IPS DF 6.9 (cell line): ENCODE measurements at regions not wholly inside any gene's neighbourhood (a gene's known extent, or its start where the extent isn't known, plus 50 kb on each side); places are given as distances from the start of the nearest gene placed in this dataset.

ENCODE experiments used
- DNase-seq: peaks from one replicate; pipeline ENCODE4 v3.0.0-alpha.2; 2013; ENCODE audit warnings: low read depth, low spot score
- H3K27ac ChIP-seq: one replicate; pipeline ENCODE4 v1.5.1; 2013; ENCODE audit warnings: low read length, control low read depth
- H3K27me3 ChIP-seq: 2 replicates; pipeline ENCODE4 v1.6.1; 2013; ENCODE audit warnings: mild to moderate bottlenecking, low read length; ENCODE audit not compliant: control insufficient read depth, insufficient read depth
- H3K36me3 ChIP-seq: 2 replicates; pipeline ENCODE4 v1.6.1; 2013; ENCODE audit warnings: low read length; ENCODE audit not compliant: control insufficient read depth, insufficient read depth
- H3K4me1 ChIP-seq: 2 replicates; pipeline ENCODE4 v1.6.1; 2013; ENCODE audit warnings: low read length; ENCODE audit not compliant: control insufficient read depth, insufficient read depth
- H3K4me3 ChIP-seq: 2 replicates; pipeline ENCODE4 v1.5.1; 2013; ENCODE audit warnings: mild to moderate bottlenecking, low read length
- H3K9me3 ChIP-seq: 2 replicates; pipeline ENCODE4 v1.6.1; 2013; ENCODE audit warnings: low read length, inconsistent platforms; ENCODE audit not compliant: control insufficient read depth, insufficient read depth
- WGBS: extraction: QIAGEN DNeasy Blood & Tissue Kit; methylation state at CpG from one replicate; pipeline ENCODE4 v1.1.7; 2013; ENCODE audit warnings: mixed read lengths, missing lambda C conversion rate; ENCODE audit not compliant: insufficient read length, insufficient coverage; 5-methylcytosine and 5-hydroxymethylcytosine counted together

DNA sequence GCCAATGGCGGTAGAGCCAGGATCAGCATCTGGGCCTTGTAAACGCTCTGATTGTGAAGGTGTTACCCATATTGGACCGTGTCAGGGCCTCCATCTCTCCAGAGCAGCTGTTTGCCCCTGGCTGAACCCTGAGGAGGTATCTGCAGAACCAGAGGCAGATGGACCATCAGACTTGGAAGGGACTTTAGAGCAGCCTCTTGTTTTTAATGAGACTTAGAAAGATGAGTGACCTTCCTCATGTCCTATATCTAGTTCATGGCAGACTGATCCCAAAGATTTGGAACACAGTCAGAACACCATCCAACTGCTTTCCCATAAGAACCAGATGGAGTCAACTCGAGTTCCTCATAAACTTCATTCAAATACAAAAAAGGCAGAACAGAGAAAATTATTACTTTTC is 135.1 kb upstream of the MSX1 start:
- no peak overlapping the region for H3K4me3 ChIP-seq
- 0 out of 2 replicates have a peak, but pooled peaks cover 3% of the 10 kb centered on the region for H3K4me1 ChIP-seq
- H3K9me3 ChIP-seq: no peaks in the 10 kb centered on the region
- H3K36me3 ChIP-seq: no peaks in the 10 kb centered on the region
- H3K27ac ChIP-seq: no peak overlapping the region
- no peak for DNase-seq
- H3K27me3 ChIP-seq: no peaks in the 10 kb centered on the region
- WGBS: no CpG with 5 or more reads among the region's 4 CpGs

DNA sequence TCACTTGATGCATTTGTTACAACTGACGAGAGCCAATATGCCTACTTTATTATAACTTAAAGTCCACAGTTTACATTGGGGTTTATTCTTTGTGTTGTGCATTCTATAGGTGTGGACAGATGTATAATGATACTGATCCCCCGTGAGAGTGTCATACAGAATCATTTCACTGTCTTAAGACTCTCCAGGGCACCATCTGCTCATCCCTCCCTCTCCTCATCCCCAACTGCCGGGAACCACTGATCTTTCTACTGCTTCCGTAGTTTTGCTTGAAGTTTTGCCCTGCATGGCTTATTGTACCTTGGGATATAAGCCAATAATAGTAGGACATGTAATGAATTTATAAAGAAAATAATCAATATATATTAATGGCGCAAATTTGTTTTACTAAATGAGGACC is 137.8 kb upstream of the MSX1 start:
- Histone ChIP-seq H3K4me1 (0 out of 2 replicates have a peak, but pooled peaks cover 3% of the 10 kb centered on the region), H3K27ac (no peak overlapping the region), H3K27me3 (no peaks in the 10 kb centered on the region), H3K36me3 (no peaks in the 10 kb centered on the region), H3K9me3 (no peaks in the 10 kb centered on the region), H3K4me3 (no peak overlapping the region)
- DNase-seq: no peak
- no CpG with 5 or more reads among the region's 5 CpGs for WGBS

DNA sequence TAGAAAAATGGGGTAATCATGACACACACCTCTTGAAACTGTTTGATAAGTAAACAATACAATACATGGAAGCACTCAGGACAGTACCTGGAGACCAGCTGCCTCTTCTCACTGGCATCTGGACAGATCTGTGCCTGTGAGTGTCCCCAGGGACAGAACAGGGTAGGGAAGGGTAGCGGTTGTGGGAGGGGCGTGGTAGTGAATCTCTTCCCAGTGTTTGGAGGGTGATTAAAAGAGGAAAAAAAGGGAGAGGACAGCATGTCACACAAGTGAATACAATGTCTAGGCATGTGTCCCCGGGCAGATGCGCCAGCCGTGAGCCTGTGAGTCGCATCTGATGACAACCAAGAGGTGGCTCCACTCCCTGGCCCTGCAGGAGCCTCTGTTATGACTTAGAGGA is 138.8 kb upstream of the MSX1 start:
- Histone ChIP-seq H3K4me3 (no peak overlapping the region), H3K27me3 (no peaks in the 10 kb centered on the region), H3K36me3 (no peaks in the 10 kb centered on the region), H3K9me3 (no peaks in the 10 kb centered on the region), H3K4me1 (0 out of 2 replicates have a peak, but pooled peaks cover 3% of the 10 kb centered on the region), H3K27ac (no peak overlapping the region)
- no CpG with 5 or more reads among the region's 6 CpGs for WGBS
- DNase-seq: no peak

DNA sequence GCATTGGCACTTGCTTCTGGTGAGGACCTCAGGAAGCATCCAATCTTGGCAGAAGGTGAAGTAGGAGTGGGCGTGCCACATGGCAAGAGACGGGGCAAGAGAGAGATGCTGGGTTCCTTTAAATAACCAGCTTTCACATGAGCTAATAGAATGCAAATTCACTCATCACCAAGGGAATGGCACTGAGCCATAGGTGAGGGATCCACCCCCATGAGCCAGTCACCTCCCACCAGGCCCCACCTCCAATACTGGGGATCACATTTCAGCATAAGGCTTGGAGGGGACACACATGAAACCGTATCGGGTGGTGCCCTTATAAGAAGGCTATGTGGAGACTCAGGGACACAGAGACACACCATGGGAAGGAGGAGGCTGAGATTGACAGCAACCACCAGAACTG is 140.0 kb upstream of the MSX1 start:
- no peaks in the 10 kb centered on the region for H3K9me3 ChIP-seq
- WGBS: no CpG with 5 or more reads among the region's 4 CpGs
- H3K27me3 ChIP-seq: no peaks in the 10 kb centered on the region
- no peak for DNase-seq
- no peak overlapping the region for H3K27ac ChIP-seq
- 0 out of 2 replicates have a peak, but pooled peaks cover 3% of the 10 kb centered on the region for H3K4me1 ChIP-seq
- no peak overlapping the region for H3K4me3 ChIP-seq
- no peaks in the 10 kb centered on the region for H3K36me3 ChIP-seq

DNA sequence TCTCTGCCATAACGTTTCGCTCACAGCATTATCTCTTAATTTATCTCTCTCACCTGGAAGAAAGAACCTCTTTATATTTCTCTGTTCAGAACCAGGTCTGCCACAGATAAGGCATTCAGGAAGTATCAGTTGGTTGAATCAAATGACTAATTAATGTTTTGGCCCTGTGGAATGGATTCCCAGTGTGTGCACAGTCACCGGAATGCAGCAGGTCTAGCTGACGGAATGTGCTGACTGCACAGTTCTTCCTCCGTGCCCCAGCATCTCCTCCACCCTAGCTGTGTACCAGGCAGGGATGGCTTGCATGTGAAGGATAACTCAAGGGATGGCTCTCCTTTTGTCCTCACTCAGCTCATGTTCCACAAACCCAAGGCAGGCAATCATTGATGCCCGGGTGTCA is 141.8 kb upstream of the MSX1 start:
- H3K27me3 ChIP-seq: no peaks in the 10 kb centered on the region
- H3K4me1 ChIP-seq: 0 out of 2 replicates have a peak, but pooled peaks cover 3% of the 10 kb centered on the region
- no peaks in the 10 kb centered on the region for H3K9me3 ChIP-seq
- no peak overlapping the region for H3K4me3 ChIP-seq
- H3K36me3 ChIP-seq: no peaks in the 10 kb centered on the region
- no CpG with 5 or more reads among the region's 6 CpGs for WGBS
- DNase-seq: no peak
- H3K27ac ChIP-seq: no peak overlapping the region

DNA sequence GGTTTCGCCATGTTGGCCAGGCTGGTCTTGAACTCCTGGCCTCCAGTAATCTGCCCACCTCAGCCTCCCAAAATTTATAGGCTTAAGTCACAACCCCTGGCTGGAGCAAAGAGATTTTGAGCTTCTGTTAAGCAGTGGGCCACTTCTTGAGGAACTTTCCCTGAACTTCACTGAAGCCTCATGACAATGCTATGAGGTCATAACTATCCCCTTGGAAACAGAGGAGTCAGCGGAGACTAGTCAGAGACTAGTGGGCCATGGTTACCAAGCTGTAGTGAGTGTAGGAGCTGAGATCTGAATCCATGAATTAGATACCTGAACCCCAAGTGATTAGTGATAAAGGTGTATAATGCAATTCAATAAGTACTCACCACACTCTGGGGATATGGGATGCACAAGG is 145.1 kb upstream of the MSX1 start:
- no peaks in the 10 kb centered on the region for H3K27me3 ChIP-seq
- H3K36me3 ChIP-seq: no peaks in the 10 kb centered on the region
- H3K9me3 ChIP-seq: no peaks in the 10 kb centered on the region
- H3K4me1 ChIP-seq: no peaks in the 10 kb centered on the region
- no peak overlapping the region for H3K4me3 ChIP-seq
- DNase-seq: no peak
- no peak overlapping the region for H3K27ac ChIP-seq
- no CpG with 5 or more reads among the region's 2 CpGs for WGBS

DNA sequence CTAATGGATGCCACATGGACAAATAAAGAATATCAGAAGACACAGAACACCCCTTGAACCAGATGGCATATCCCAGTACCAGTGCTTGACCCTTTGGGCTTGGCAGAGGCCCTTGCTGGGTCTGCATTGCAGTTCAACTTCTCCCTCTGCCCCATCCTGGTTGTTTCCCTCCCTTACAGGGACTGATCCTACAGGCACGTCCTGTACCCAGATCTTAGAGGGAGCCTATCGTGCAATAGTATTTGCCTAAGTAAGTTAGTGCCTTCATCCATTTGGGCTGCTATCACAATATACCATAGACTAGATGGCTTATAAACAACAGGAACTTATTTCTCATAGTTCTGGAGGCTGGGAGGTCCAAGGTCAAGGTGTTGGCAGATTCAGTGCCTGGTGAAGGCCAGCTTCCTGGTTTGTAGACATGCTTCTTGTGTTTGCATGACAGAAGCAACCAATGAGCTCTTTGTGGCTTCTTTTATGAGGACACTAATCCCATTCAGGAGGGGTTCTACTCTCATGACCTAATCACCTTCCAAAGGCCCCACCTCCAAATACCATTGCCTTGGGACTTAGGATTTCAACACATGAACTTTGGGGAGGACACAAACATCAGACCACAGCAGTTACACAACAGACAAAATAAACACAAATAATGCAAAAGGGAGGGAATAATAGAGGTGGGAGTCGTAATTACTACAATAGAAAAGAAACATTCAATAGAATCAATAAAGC is 146.5 kb upstream of the MSX1 start:
- H3K36me3 ChIP-seq: no peaks in the 10 kb centered on the region
- H3K27me3 ChIP-seq: no peaks in the 10 kb centered on the region
- no peak for DNase-seq
- H3K4me3 ChIP-seq: no peak overlapping the region
- no CpG with 5 or more reads among the region's 3 CpGs for WGBS
- H3K4me1 ChIP-seq: no peaks in the 10 kb centered on the region
- no peaks in the 10 kb centered on the region for H3K9me3 ChIP-seq
- no peak overlapping the region for H3K27ac ChIP-seq

DNA sequence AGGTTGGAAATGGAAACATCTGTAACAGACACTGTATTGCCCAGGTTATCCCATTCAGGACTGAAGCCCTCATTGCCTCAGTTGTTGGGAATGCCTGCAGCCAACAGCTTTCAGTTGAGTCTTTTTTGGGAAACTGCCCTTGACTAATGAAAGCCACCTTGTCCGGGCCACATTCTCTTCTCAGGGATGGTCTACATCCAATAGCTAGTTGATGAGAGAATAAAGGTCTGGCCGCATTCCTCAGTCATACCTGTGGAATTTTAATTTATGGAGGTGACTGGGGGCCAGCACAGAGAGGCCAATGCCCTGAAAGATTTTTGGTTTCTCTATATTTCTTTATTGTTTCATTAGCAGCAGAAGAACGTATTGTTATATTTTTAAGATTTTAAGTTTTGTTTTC is 147.6 kb upstream of the MSX1 start:
- Histone ChIP-seq H3K4me1 (no peaks in the 10 kb centered on the region), H3K36me3 (no peaks in the 10 kb centered on the region), H3K4me3 (no peak overlapping the region), H3K27me3 (no peaks in the 10 kb centered on the region), H3K9me3 (no peaks in the 10 kb centered on the region), H3K27ac (no peak overlapping the region)
- no peak for DNase-seq
- no CpG with 5 or more reads among the region's 3 CpGs for WGBS

DNA sequence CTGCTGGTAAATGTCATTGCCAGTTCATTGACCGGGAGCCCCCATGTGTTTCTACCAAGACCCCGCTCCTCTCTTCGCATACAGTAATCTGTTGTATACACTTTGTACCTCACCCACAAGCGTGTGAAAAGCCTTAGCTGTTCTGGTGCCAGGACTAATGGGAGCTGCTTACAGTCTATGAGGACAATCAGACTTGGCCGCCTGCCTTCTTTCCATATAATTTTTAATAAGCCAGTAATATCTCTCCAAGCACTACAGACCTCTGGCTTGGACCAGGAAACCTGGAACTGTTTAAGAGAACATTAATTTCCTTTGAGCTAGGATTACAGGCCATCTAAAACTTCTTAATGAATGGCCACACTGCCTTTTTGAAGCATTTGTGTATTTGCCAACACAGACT is 149.7 kb upstream of the MSX1 start:
- Histone ChIP-seq H3K27me3 (no peaks in the 10 kb centered on the region), H3K9me3 (no peaks in the 10 kb centered on the region), H3K4me3 (no peak overlapping the region), H3K4me1 (no peaks in the 10 kb centered on the region), H3K36me3 (no peaks in the 10 kb centered on the region), H3K27ac (no peak overlapping the region)
- DNase-seq: no peak
- WGBS: no CpG with 5 or more reads among the region's 5 CpGs

DNA sequence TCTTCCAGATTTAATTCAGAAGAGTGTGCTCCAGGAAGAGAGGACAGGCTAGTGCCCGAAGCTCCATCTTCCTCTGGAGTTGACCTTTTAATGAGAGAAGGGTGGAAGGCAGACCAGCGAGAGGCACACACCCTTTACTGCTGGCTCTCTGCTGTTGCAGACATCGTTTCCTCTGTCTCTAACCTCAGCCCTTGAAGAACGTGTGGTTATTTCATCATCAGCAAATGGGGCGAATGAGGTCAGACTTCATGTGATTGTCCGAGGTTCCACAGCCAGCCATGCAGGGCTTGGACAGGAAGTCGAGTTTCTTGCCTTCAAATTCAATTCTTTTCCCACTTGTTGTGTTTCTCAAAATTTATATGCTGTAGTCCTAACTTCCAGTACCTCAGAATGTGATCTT is 155.2 kb upstream of the MSX1 start:
- Histone ChIP-seq H3K27ac (no peak overlapping the region), H3K4me1 (no peaks in the 10 kb centered on the region), H3K27me3 (no peaks in the 10 kb centered on the region), H3K9me3 (no peaks in the 10 kb centered on the region), H3K36me3 (no peaks in the 10 kb centered on the region), H3K4me3 (no peak overlapping the region)
- DNase-seq: no peak
- no CpG with 5 or more reads among the region's 7 CpGs for WGBS

DNA sequence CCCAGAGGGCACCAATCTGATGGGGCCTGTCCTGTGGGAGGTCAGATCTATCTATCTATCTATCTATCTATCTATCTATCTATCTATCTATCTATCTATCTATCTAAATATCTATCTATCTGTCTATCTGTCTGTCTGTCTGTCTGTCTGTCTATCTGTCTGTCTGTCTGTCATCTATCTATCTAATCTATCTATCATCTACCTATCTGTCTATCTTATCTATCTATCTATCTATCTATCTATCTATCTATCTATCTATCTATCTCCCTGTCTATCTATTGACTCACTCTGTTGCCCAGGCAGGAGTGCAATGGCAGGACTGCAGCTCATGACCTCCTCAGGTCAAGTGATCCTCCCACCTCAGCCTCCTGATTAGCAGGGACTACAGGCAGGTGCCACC is 155.7 kb upstream of the STX18 start:
- Histone ChIP-seq H3K27ac (no peak overlapping the region), H3K36me3 (no peaks in the 10 kb centered on the region), H3K4me1 (peaks cover 3% of the 10 kb centered on the region; the same call in 1 of the 2 replicates), H3K4me3 (no peak overlapping the region), H3K9me3 (no peaks in the 10 kb centered on the region), H3K27me3 (no peaks in the 10 kb centered on the region)
- DNase-seq: no peak
